ENCODE measurements at regions not wholly inside any gene's neighbourhood (a gene's known extent, or its start where the extent isn't known, plus 50 kb on each side); places are given as distances from the start of the nearest gene placed in this dataset.

GRCh38 chr13:93158565-93158964 is 68.0 kb upstream of the GPC6 start:
- TF ChIP-seq CTCF (IDR thresholded peaks at IDR 0.05) = no peak
- TF ChIP-seq POLR2A (IDR thresholded peaks at IDR 0.05) = no peak
